ENCODE measurements at regions not wholly inside any gene's neighbourhood (a gene's known extent, or its start where the extent isn't known, plus 50 kb on each side); places are given as distances from the start of the nearest gene placed in this dataset.

DNA sequence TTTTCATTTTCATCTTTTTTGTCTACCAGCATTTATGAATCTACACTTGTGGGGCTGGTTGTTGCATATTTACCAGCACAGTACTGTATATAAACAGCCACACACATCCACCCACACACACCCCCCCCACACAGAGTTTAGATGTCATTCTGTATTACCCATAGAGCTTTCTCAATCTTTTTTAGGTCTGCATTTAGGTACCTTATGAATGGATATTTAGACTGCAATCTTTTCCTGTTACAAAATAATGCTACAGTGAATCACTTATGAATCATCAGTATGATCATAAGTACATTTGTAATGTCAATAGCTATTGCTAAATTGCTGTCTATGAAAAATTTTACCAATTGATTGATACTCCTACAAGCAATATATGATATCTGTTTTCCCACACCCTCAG lies 67.3 kb upstream of the STK38L start:
- H3K4me3 Mint-ChIP-seq (ENCODE audit: unreplicated experiment) = no peak overlapping the region
- H3K36me3 Mint-ChIP-seq (ENCODE audit: low read depth, unreplicated experiment) = peaks cover 8% of the 10 kb centered on the region
- no peaks in the 10 kb centered on the region for H3K27me3 Mint-ChIP-seq (ENCODE audit: unreplicated experiment)
- TF ChIP-seq, protein P1, sequence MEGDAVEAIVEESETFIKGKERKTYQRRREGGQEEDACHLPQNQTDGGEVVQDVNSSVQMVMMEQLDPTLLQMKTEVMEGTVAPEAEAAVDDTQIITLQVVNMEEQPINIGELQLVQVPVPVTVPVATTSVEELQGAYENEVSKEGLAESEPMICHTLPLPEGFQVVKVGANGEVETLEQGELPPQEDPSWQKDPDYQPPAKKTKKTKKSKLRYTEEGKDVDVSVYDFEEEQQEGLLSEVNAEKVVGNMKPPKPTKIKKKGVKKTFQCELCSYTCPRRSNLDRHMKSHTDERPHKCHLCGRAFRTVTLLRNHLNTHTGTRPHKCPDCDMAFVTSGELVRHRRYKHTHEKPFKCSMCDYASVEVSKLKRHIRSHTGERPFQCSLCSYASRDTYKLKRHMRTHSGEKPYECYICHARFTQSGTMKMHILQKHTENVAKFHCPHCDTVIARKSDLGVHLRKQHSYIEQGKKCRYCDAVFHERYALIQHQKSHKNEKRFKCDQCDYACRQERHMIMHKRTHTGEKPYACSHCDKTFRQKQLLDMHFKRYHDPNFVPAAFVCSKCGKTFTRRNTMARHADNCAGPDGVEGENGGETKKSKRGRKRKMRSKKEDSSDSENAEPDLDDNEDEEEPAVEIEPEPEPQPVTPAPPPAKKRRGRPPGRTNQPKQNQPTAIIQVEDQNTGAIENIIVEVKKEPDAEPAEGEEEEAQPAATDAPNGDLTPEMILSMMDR (IDR thresholded peaks at IDR 0.05; ENCODE audit: unreplicated experiment) = no peak
- no peaks in the 10 kb centered on the region for H3K4me1 Mint-ChIP-seq (ENCODE audit: unreplicated experiment)
- no peak overlapping the region for H3K27ac Mint-ChIP-seq (ENCODE audit: unreplicated experiment)
- no peaks in the 10 kb centered on the region for H3K9me3 Mint-ChIP-seq (ENCODE audit: unreplicated experiment)
- DNase-seq (ENCODE audit: low spot score) = no peak

DNA sequence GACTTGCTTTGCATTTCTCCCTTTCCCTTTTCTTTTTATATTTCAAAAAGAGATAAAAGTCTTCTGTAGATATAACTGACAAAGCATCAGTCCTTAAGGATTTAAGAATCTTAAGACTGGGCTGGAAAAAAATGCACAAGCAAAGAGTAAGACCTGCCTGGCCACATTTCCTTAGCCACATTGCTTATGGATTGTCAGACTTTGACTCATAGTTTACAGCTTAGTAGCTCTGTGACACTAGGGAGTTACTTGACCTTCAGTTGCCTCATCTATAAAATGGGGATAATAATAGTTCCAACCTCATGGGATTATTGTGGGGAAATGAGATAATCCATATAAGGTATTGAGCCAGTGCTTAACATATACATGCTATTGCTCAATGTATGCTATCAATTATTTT lies 66.4 kb upstream of the STK38L start:
- Mint-ChIP-seq H3K27ac (ENCODE audit: unreplicated experiment) (no peak overlapping the region), H3K9me3 (ENCODE audit: unreplicated experiment) (no peaks in the 10 kb centered on the region)

DNA sequence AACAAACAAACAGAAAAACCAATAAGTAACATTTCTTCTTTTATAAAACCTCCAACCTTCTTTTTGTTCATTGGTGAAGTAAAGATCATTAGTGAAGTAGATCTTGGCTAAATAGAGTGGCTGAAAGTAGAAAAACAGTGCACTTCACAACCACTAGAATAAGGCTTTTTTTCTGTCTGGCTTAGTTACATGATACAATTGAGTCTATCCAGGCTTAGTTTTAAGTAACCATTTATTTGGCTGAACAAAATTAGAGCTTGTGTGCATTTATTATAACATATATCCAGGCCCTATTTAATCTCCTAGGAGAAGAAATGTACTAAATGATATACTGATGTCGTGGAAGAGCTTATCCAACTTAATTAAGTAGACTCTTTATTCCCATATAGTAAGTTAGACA lies 65.8 kb upstream of the STK38L start:
- no peaks in the 10 kb centered on the region for H3K9me3 Mint-ChIP-seq (ENCODE audit: unreplicated experiment)
- H3K27ac Mint-ChIP-seq (ENCODE audit: unreplicated experiment) = no peak overlapping the region
- TF ChIP-seq, protein P1 (IDR thresholded peaks at IDR 0.05; ENCODE audit: unreplicated experiment) = no peak
- no peaks in the 10 kb centered on the region for H3K27me3 Mint-ChIP-seq (ENCODE audit: unreplicated experiment)
- H3K4me3 Mint-ChIP-seq (ENCODE audit: unreplicated experiment) = no peak overlapping the region
- no peaks in the 10 kb centered on the region for H3K36me3 Mint-ChIP-seq (ENCODE audit: low read depth, unreplicated experiment)
- no peak for DNase-seq (ENCODE audit: low spot score)
- H3K4me1 Mint-ChIP-seq (ENCODE audit: unreplicated experiment) = no peaks in the 10 kb centered on the region

More for the DNA sequence above, 66.4 kb upstream of the STK38L start:
- H3K4me1 Mint-ChIP-seq (ENCODE audit: unreplicated experiment) = no peaks in the 10 kb centered on the region
- no peaks in the 10 kb centered on the region for H3K36me3 Mint-ChIP-seq (ENCODE audit: low read depth, unreplicated experiment)
- TF ChIP-seq, protein P1 (IDR thresholded peaks at IDR 0.05; ENCODE audit: unreplicated experiment) = no peak
- no peak for DNase-seq (ENCODE audit: low spot score)
- no peaks in the 10 kb centered on the region for H3K27me3 Mint-ChIP-seq (ENCODE audit: unreplicated experiment)
- H3K4me3 Mint-ChIP-seq (ENCODE audit: unreplicated experiment) = no peak overlapping the region

DNA sequence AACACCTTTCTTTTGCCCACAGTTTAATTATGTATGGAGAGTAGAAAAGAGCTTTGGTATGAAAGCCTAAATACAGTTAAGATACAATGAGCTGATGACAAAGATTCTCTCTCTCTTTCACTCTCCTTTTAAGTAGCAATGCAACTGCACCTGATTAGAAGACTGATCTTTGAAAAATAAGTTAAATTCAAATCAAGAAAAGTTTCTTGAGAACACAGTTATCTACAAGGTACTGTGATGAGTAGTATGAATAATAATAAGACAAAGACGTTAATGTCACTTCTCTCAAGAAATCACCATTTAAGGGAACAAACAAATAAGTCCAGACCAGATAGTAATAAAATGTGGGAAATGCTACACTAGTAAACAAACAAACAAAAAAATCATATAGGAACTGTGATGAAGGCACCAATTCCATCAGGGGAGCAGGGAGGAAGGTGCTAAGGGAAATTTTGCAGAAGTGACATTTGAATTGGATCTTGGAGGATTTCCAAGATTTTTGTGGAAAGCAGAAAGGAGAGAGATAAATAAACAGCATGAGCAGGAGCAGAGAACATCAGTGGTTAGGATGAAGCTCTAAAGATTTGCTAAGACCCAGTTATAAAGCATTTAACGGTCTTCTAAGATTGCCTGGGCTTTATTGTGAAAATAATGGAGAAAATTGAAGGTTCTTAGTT lies 65.2 kb upstream of the STK38L start:
- H3K27me3 Mint-ChIP-seq (ENCODE audit: unreplicated experiment) = no peaks in the 10 kb centered on the region
- DNase-seq (ENCODE audit: low spot score) = no peak
- TF ChIP-seq, protein P1 (IDR thresholded peaks at IDR 0.05; ENCODE audit: unreplicated experiment) = no peak
- no peaks in the 10 kb centered on the region for H3K4me1 Mint-ChIP-seq (ENCODE audit: unreplicated experiment)
- H3K4me3 Mint-ChIP-seq (ENCODE audit: unreplicated experiment) = no peak overlapping the region
- no peaks in the 10 kb centered on the region for H3K36me3 Mint-ChIP-seq (ENCODE audit: low read depth, unreplicated experiment)
- H3K27ac Mint-ChIP-seq (ENCODE audit: unreplicated experiment) = no peak overlapping the region
- no peaks in the 10 kb centered on the region for H3K9me3 Mint-ChIP-seq (ENCODE audit: unreplicated experiment)

DNA sequence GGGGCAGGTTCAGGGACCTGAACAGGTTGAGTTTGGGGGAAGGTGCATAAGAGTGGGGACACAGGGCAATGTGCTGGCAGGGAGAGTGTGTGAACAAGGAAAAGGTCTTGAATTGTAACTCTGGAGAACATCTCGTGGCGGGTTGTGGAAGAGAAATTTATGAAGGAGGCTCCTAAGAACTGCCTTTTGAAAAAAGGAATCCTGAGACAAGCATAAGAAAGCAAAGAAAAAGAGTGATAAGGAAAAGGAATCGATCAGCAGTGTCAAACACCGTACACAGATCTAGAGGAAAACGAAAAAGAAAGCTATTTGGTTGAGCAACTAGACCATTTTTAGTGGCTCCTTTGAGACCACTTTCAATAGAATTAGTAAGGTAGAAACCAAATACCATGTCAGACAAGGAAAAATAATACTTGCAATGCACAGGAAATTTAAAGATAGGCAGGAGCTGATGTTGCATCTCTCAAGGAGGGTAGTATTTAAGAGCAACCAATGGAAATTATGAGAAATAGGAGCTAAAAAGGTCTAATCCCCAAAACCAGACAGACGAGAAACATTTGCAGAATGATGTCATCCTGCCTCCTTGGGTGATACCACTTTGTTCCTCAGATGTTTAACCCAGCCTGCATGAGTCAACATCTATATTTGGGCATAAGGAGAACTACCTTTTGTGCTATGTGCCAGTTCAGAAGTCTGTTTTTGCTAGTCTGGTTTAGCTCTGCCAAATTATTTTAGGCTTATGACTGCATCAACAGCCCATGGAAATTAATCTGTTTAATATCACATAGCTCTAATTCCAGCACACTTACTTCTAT lies 64.5 kb upstream of the STK38L start:
- no peak for DNase-seq (ENCODE audit: low spot score)

More for the DNA sequence above, 64.5 kb upstream of the STK38L start:
- H3K4me3 Mint-ChIP-seq (ENCODE audit: unreplicated experiment) = no peak overlapping the region
- TF ChIP-seq, protein P1 (IDR thresholded peaks at IDR 0.05; ENCODE audit: unreplicated experiment) = no peak
- H3K27me3 Mint-ChIP-seq (ENCODE audit: unreplicated experiment) = no peaks in the 10 kb centered on the region
- no peak overlapping the region for H3K27ac Mint-ChIP-seq (ENCODE audit: unreplicated experiment)
- H3K9me3 Mint-ChIP-seq (ENCODE audit: unreplicated experiment) = no peaks in the 10 kb centered on the region
- H3K4me1 Mint-ChIP-seq (ENCODE audit: unreplicated experiment) = no peaks in the 10 kb centered on the region
- H3K36me3 Mint-ChIP-seq (ENCODE audit: low read depth, unreplicated experiment) = no peaks in the 10 kb centered on the region

All from endothelial cell (in vitro differentiated cells).